Neutrophil (primary cell): ENCODE measurements at regions not wholly inside any gene's neighbourhood (a gene's known extent, or its start where the extent isn't known, plus 50 kb on each side); places are given as distances from the start of the nearest gene placed in this dataset.
"Not testable (repeated sequence)": the region's sequence is repeated elsewhere in the genome, so short reads cannot be mapped to it uniquely, and the experiment has no call there.

Experiments
- H3K27ac ChIP-seq: fragments of 200-600 bp; sonication (generic); 2 replicates; pipeline ENCODE4 v1.5.1; 2016; ENCODE audit warnings: mild to moderate bottlenecking, moderate library complexity
- H3K27me3 ChIP-seq: fragments of 200-600 bp; sonication (generic); 2 replicates; pipeline ENCODE4 v1.6.0; 2016; ENCODE audit warnings: mild to moderate bottlenecking
- H3K36me3 ChIP-seq: fragments of 200-600 bp; sonication (generic); 2 replicates; pipeline ENCODE4 v1.5.1; 2017
- H3K4me1 ChIP-seq, 2 experiments: fragments of 200-600 bp in 1 of 2; sonication (generic) in 1 of 2; 1 replicate in 1 of 2; 2 replicates in 1 of 2; pipeline versions ENCODE4 v1.5.1 to v1.6.1; 2013 to 2016; ENCODE audit warnings: low read depth in 1 of 2, low read length in 1 of 2, mild to moderate bottlenecking in 1 of 2, moderate library complexity in 1 of 2; ENCODE audit not compliant: control insufficient read depth in 1 of 2, insufficient read depth in 1 of 2
- H3K4me3 ChIP-seq, 2 experiments: fragments of 200-600 bp in 1 of 2; sonication (generic) in 1 of 2; 1 replicate in 1 of 2; 2 replicates in 1 of 2; pipeline ENCODE4 v1.5.1; 2013 to 2016; ENCODE audit warnings: low read depth in 1 of 2, low read length in 1 of 2, mild to moderate bottlenecking in 1 of 2, moderate library complexity in 1 of 2
- H3K9me3 ChIP-seq: fragments of 200-600 bp; sonication (generic); 2 replicates; pipeline ENCODE4 v1.5.1; 2016
- CTCF ChIP-seq: fragments of 200-600 bp; sonication (generic); IDR thresholded peaks from 2 replicates; pipeline ENCODE4 v1.5.1; 2016; ENCODE audit warnings: antibody characterized with exemption

- no peaks in the 10 kb centered on the region for H3K27me3 ChIP-seq
- H3K9me3 ChIP-seq: no peaks in the 10 kb centered on the region
- no peak for TF ChIP-seq CTCF
- H3K4me1 ChIP-seq: no peaks in the 10 kb centered on the region
- no peak overlapping the region for H3K4me3 ChIP-seq
- H3K27ac ChIP-seq: no peak overlapping the region
- no peaks in the 10 kb centered on the region for H3K36me3 ChIP-seq
These were observed 822.9 kb downstream of the BRD1 start for GRCh38 chr22:49004484-49005399.

GRCh38 chr22:48997605-48998004 lies 830.1 kb downstream of the BRD1 start:
- not testable (repeated sequence) for H3K27ac ChIP-seq, H3K36me3 ChIP-seq, H3K27me3 ChIP-seq, H3K4me1 ChIP-seq, H3K4me3 ChIP-seq, H3K9me3 ChIP-seq

- TF ChIP-seq CTCF: no peak
These were observed 834.0 kb downstream of the BRD1 start for GRCh38 chr22:48993655-48994054.

GRCh38 chr22:48984639-48985038 lies 843.0 kb downstream of the BRD1 start:
- TF ChIP-seq CTCF: no peak
- no peak overlapping the region for H3K27ac ChIP-seq
- H3K4me3 ChIP-seq: no peak overlapping the region
- no peaks in the 10 kb centered on the region for H3K9me3 ChIP-seq
- H3K36me3 ChIP-seq: no peaks in the 10 kb centered on the region
- H3K27me3 ChIP-seq: no peaks in the 10 kb centered on the region
- no peaks in the 10 kb centered on the region for H3K4me1 ChIP-seq

More at GRCh38 chr22:48993655-48994054, 834.0 kb downstream of the BRD1 start:
- H3K27me3 ChIP-seq: no peaks in the 10 kb centered on the region
- H3K4me3 ChIP-seq: no peak overlapping the region
- no peaks in the 10 kb centered on the region for H3K4me1 ChIP-seq
- H3K9me3 ChIP-seq: no peaks in the 10 kb centered on the region
- H3K36me3 ChIP-seq: no peaks in the 10 kb centered on the region
- H3K27ac ChIP-seq: no peak overlapping the region

- H3K4me1 ChIP-seq: no peaks in the 10 kb centered on the region
- no peaks in the 10 kb centered on the region for H3K9me3 ChIP-seq
- H3K27me3 ChIP-seq: no peaks in the 10 kb centered on the region
- TF ChIP-seq CTCF: no peak
- H3K4me3 ChIP-seq: no peak overlapping the region
- H3K36me3 ChIP-seq: no peaks in the 10 kb centered on the region
- no peak overlapping the region for H3K27ac ChIP-seq
These were observed 845.3 kb downstream of the BRD1 start for GRCh38 chr22:48982321-48982905.
